T-cell (primary cell): ENCODE measurements at regions not wholly inside any gene's neighbourhood (a gene's known extent, or its start where the extent isn't known, plus 50 kb on each side); places are given as distances from the start of the nearest gene placed in this dataset.

Experiments used
- ATAC-seq, 4 experiments: fragments of 200-7000 bp in 3 of 4; fragments of 150-1000 bp in 1 of 4; cut with Tn5 transposase; replicated peaks in 1 of 4; 1 replicate in 3 of 4; 2 replicates in 1 of 4; pipeline ENCODE4 v1.10.0; 2021; ENCODE audit warnings: moderate library complexity in 3 of 4, mild to moderate bottlenecking in 2 of 4, moderate number of reproducible peaks in 1 of 4
- CTCF ChIA-PET, 2 donors: fragments of 300-600 bp; sonication (Branson Sonifier 250); formaldehyde crosslinking; loops; one replicate each; lab custom pipeline; 2022; ENCODE audit warnings: antibody characterized with exemption in 2 of 2; lab: Charles Lee
- POLR2A ChIA-PET, 2 donors: fragments of 300-600 bp; sonication (Branson Sonifier 250); formaldehyde crosslinking; loops; one replicate each; lab custom pipeline; 2022; ENCODE audit warnings: antibody characterized with exemption in 2 of 2; lab: Charles Lee
- DNase-seq, 35 experiments: peaks; one replicate each; pipeline versions ENCODE4 v3.0.0 to v3.0.0-alpha.2; 2013 to 2023
- H3K27ac ChIP-seq: one replicate; pipeline ENCODE4 v1.5.1; 2013; ENCODE audit warnings: low read length
- H3K27me3 ChIP-seq, 2 experiments: replicated peaks in 1 of 2; 1 replicate in 1 of 2; 2 replicates in 1 of 2; pipeline versions ENCODE4 v1.6.1 to v1.7.0; 2013; ENCODE audit warnings: low read length in 1 of 2, mixed read lengths in 1 of 2; ENCODE audit not compliant: control insufficient read depth in 2 of 2, insufficient read depth in 2 of 2; ENCODE audit errors: extremely low read depth in 1 of 2
- H3K36me3 ChIP-seq, 2 donors: 1 replicate in 1 of 2; 2 replicates in 1 of 2; pipeline versions ENCODE4 v1.6.1 to v1.7.0; 2013; ENCODE audit warnings: low read length in 1 of 2; ENCODE audit not compliant: control insufficient read depth in 2 of 2, insufficient read depth in 1 of 2; ENCODE audit errors: extremely low read depth in 1 of 2
- H3K4me1 ChIP-seq, 2 experiments: 1 replicate in 1 of 2; 2 replicates in 1 of 2; pipeline versions ENCODE4 v1.6.1 to v1.7.0; 2013; ENCODE audit warnings: low read length in 2 of 2, mixed read lengths in 1 of 2; ENCODE audit not compliant: insufficient read depth in 2 of 2, control insufficient read depth in 1 of 2; ENCODE audit errors: extremely low read depth in 1 of 2
- H3K4me3 ChIP-seq, 2 donors: 1 replicate in 1 of 2; 2 replicates in 1 of 2; pipeline versions ENCODE4 v1.5.1 to v1.7.0; 2013; ENCODE audit warnings: mild to moderate bottlenecking in 2 of 2, low read length in 1 of 2, moderate library complexity in 1 of 2; ENCODE audit not compliant: control insufficient read depth in 1 of 2; ENCODE audit errors: extremely low read depth in 1 of 2
- H3K9me3 ChIP-seq: 2 replicates; pipeline ENCODE4 v1.7.0; 2013
- H3K27ac Mint-ChIP-seq, 2 donors: one replicate each; pipeline ENCODE4 v1.8.0; 2020 to 2021; ENCODE audit warnings: mild to moderate bottlenecking in 2 of 2, mixed read lengths in 2 of 2
- H3K27me3 Mint-ChIP-seq, 2 donors: one replicate each; pipeline ENCODE4 v1.8.0; 2021 to 2022; ENCODE audit warnings: mixed read lengths in 2 of 2
- H3K36me3 Mint-ChIP-seq: one replicate; pipeline ENCODE4 v1.8.0; 2021; ENCODE audit warnings: mixed read lengths
- H3K4me1 Mint-ChIP-seq, 3 donors: one replicate each; pipeline ENCODE4 v1.8.0; 2020 to 2022; ENCODE audit warnings: mixed read lengths in 3 of 3, mild to moderate bottlenecking in 1 of 3
- H3K4me3 Mint-ChIP-seq, 3 donors: one replicate each; pipeline ENCODE4 v1.8.0; 2020 to 2022; ENCODE audit warnings: mild to moderate bottlenecking in 3 of 3, mixed read lengths in 3 of 3, moderate library complexity in 3 of 3
- H3K9me3 Mint-ChIP-seq, 3 donors: one replicate each; pipeline ENCODE4 v1.8.0; 2020 to 2022; ENCODE audit warnings: mixed read lengths in 3 of 3
- WGBS: methylation state at CpG from one replicate; pipeline ENCODE4 v1.1.5; 2013; ENCODE audit warnings: missing lambda C conversion rate; ENCODE audit not compliant: insufficient coverage; 5-methylcytosine and 5-hydroxymethylcytosine counted together

- no peaks in the 10 kb centered on the region for H3K36me3 Mint-ChIP-seq
- H3K27ac ChIP-seq, result no peak overlapping the region
- H3K4me3 Mint-ChIP-seq, result no peak overlapping the region
- H3K27me3 ChIP-seq, result peaks cover 0 to 7% of the 10 kb centered on the region in 2 experiments
- no peak overlapping the region for H3K4me3 ChIP-seq
- no peaks in the 10 kb centered on the region for H3K4me1 ChIP-seq
- ChIA-PET CTCF (no interaction called here), POLR2A (no interaction called here)
- no peak overlapping the region for H3K27ac Mint-ChIP-seq
- DNase-seq, result no peak
- no peaks in the 10 kb centered on the region for H3K4me1 Mint-ChIP-seq
- H3K27me3 Mint-ChIP-seq, result peaks cover 0 to 10% of the 10 kb centered on the region in 2 donors
- no peaks in the 10 kb centered on the region for H3K9me3 ChIP-seq
- ATAC-seq, result no peak
- no peaks in the 10 kb centered on the region for H3K36me3 ChIP-seq
- 80% methylated on average over 1 of the region's 6 CpGs for WGBS
- H3K9me3 Mint-ChIP-seq, result peaks cover 12 to 16% (median 15%) of the 10 kb centered on the region in 3 donors
These were observed 447.1 kb upstream of the HS6ST1 start for GRCh38 chr2:128765811-128766210.

DNA sequence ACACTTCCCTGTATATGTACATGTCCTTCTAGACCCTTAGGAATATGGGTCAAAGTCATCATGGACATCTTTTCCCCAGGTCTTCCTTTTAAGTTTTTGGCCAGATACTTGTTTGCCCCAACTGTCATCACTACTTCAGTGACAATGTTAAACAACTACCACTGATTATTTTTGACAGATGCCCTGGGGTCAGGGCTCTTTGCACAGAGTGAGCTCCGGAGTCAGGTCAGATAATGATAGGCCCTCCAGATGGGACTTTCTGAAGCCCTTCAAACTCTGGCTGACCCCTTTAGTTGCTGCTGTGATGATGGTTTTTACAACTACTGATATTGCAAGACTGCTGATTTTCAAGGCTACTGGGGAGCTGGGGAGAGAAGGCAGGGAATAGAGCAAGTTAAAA, 449.4 kb upstream of the HS6ST1 start:
- ATAC-seq (no peak), DNase-seq (no peak)
- no CpG with 5 or more reads among the region's 1 CpG for WGBS
- CTCF ChIA-PET, result no interaction called here
- Histone ChIP-seq H3K4me1 (no peaks in the 10 kb centered on the region), H3K36me3 (no peaks in the 10 kb centered on the region), H3K4me3 (no peak overlapping the region), H3K27me3 (peaks cover 0 to 7% of the 10 kb centered on the region in 2 experiments), H3K9me3 (no peaks in the 10 kb centered on the region), H3K27ac (no peak overlapping the region)
- POLR2A ChIA-PET, result no interaction called here
- Mint-ChIP-seq H3K9me3 (peaks cover 6 to 11% (median 10%) of the 10 kb centered on the region in 3 donors), H3K36me3 (no peaks in the 10 kb centered on the region), H3K4me3 (no peak overlapping the region), H3K27me3 (peaks cover 0 to 10% of the 10 kb centered on the region in 2 donors), H3K27ac (no peak overlapping the region), H3K4me1 (no peaks in the 10 kb centered on the region)

GRCh38 chr2:128769457-128770142, 450.9 kb upstream of the HS6ST1 start:
- H3K4me1 Mint-ChIP-seq, result no peaks in the 10 kb centered on the region
- no peaks in the 10 kb centered on the region for H3K4me1 ChIP-seq
- POLR2A ChIA-PET, result no interaction called here

DNA sequence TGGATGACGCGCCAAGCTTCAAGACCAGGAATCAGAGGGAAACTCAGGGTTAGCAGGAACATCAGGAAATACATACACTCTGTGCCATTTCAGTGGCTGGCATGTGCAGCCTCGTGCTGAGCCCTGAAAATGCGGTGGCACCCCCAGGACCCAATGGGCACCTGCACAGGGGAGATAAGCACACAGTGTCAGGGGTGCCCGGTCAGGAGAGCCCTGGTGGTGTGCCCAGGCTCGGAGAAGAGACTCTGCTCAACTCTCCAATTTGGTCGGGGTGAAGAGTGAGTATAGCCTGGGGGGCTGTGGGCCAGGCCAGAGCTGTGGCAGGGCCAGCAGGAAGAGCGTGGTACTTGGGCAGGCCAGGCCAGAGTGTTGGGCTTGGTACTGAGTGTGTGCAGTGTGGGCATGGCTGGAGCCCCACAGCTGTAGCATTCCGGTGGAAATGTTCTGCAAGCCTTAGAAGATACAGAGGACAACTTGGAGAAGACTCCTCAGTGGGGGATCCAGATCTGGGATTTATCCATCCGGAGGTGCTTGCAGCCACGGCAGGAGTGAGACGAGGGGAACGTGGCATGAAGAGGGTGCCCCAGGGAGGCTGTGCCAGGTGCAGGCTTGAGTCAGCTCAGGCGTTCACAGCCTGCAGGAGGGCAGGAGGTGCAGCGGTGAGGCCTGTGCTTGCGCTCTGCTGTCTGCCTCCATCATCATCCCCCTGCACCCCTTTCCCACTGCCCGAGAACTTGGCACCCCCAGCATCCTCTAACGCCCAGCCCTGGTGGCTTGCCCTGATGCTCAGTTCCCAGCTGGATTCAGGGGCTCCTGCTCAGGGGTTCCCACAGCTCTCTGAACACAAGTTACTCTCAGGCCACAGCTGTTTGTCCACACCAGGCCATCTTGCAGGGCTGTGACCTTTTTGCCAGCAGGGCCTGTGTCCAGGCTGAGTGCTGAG, 451.7 kb upstream of the HS6ST1 start:
- H3K36me3 ChIP-seq, result no peaks in the 10 kb centered on the region
- H3K27ac ChIP-seq, result no peak overlapping the region
- ChIA-PET POLR2A (no interaction called here), CTCF (no interaction called here)
- H3K4me1 ChIP-seq, result no peaks in the 10 kb centered on the region
- Mint-ChIP-seq H3K4me1 (no peaks in the 10 kb centered on the region), H3K27me3 (peaks cover 0 to 10% of the 10 kb centered on the region in 2 donors), H3K9me3 (no peaks in the 10 kb centered on the region), H3K27ac (no peak overlapping the region), H3K36me3 (no peaks in the 10 kb centered on the region), H3K4me3 (no peak overlapping the region)
- 84% methylated on average over 17 of the region's 18 CpGs for WGBS
- no peak overlapping the region for H3K4me3 ChIP-seq
- ATAC-seq (no peak), DNase-seq (no peak)
- no peaks in the 10 kb centered on the region for H3K9me3 ChIP-seq
- peaks cover 0 to 7% of the 10 kb centered on the region in 2 experiments for H3K27me3 ChIP-seq

More at GRCh38 chr2:128769457-128770142, 450.9 kb upstream of the HS6ST1 start:
- no peak overlapping the region for H3K4me3 ChIP-seq
- ATAC-seq, result no peak
- no peaks in the 10 kb centered on the region for H3K36me3 ChIP-seq
- H3K27me3 ChIP-seq, result peaks cover 0 to 7% of the 10 kb centered on the region in 2 experiments
- Mint-ChIP-seq H3K27me3 (peaks cover 0 to 10% of the 10 kb centered on the region in 2 donors), H3K9me3 (no peaks in the 10 kb centered on the region), H3K36me3 (no peaks in the 10 kb centered on the region), H3K4me3 (no peak overlapping the region), H3K27ac (no peak overlapping the region)
- H3K27ac ChIP-seq, result no peak overlapping the region
- no peak for DNase-seq
- CTCF ChIA-PET, result no interaction called here
- H3K9me3 ChIP-seq, result no peaks in the 10 kb centered on the region
- WGBS, result 93% methylated on average over 7 of the region's 7 CpGs

GRCh38 chr2:128771401-128771800, 452.7 kb upstream of the HS6ST1 start:
- Mint-ChIP-seq H3K4me3 (no peak overlapping the region), H3K27ac (no peak overlapping the region), H3K4me1 (no peaks in the 10 kb centered on the region), H3K9me3 (no peaks in the 10 kb centered on the region), H3K27me3 (peaks cover 0 to 10% of the 10 kb centered on the region in 2 donors), H3K36me3 (no peaks in the 10 kb centered on the region)
- Histone ChIP-seq H3K4me1 (no peaks in the 10 kb centered on the region), H3K27ac (no peak overlapping the region), H3K9me3 (no peaks in the 10 kb centered on the region), H3K36me3 (no peaks in the 10 kb centered on the region), H3K27me3 (peaks cover 0 to 4% of the 10 kb centered on the region in 2 experiments), H3K4me3 (no peak overlapping the region)
- no peak for ATAC-seq
- ChIA-PET POLR2A (no interaction called here), CTCF (no interaction called here)
- 43% methylated on average over 1 of the region's 2 CpGs for WGBS
- DNase-seq, result no peak

GRCh38 chr2:128772671-128773070, 454.0 kb upstream of the HS6ST1 start:
- Mint-ChIP-seq H3K27me3 (peaks cover 0 to 10% of the 10 kb centered on the region in 2 donors), H3K27ac (no peak overlapping the region), H3K4me3 (no peak overlapping the region), H3K4me1 (no peaks in the 10 kb centered on the region), H3K36me3 (no peaks in the 10 kb centered on the region), H3K9me3 (no peaks in the 10 kb centered on the region)
- CTCF ChIA-PET, result no interaction called here
- Histone ChIP-seq H3K27ac (no peak overlapping the region), H3K4me1 (no peaks in the 10 kb centered on the region), H3K9me3 (no peaks in the 10 kb centered on the region), H3K4me3 (no peak overlapping the region), H3K27me3 (peaks cover 0 to 5% of the 10 kb centered on the region in 2 experiments), H3K36me3 (no peaks in the 10 kb centered on the region)
- DNase-seq, result no peak
- ATAC-seq, result no peak
- WGBS, result 85% methylated on average over 2 of the region's 4 CpGs
- POLR2A ChIA-PET, result interaction anchor here in 1 of 2 donors (0.6 kb wide), 1 partner anchor 12 kb away, joined by 9 read pairs; no protein-coding TSS in a partner anchor
